Peyer's patch (tissue), 4 donors: ENCODE measurements at regions not wholly inside any gene's neighbourhood (a gene's known extent, or its start where the extent isn't known, plus 50 kb on each side); places are given as distances from the start of the nearest gene placed in this dataset.

ENCODE experiments used
- CTCF ChIP-seq, 6 experiments: fragments of 450-650 bp in 4 of 6; fragments of 200-600 bp in 2 of 6; sonication (generic) in 1 of 6; IDR thresholded peaks; one replicate each; pipeline ENCODE4 v1.5.1; 2017 to 2019; ENCODE audit warnings: antibody characterized with exemption in 6 of 6, mild to moderate bottlenecking in 3 of 6, moderate library complexity in 1 of 6
- POLR2A ChIP-seq, 2 donors: fragments of 450-650 bp; IDR thresholded peaks; one replicate each; pipeline ENCODE4 v1.5.1; 2017; ENCODE audit warnings: antibody characterized with exemption in 2 of 2, mild to moderate bottlenecking in 2 of 2, moderate library complexity in 2 of 2

GRCh38 chr12:114253976-114254778, 151.8 kb downstream of the TBX5 start:
- TF ChIP-seq POLR2A (IDR thresholded peaks at IDR 0.05) (no peak), CTCF (IDR thresholded peaks at IDR 0.05) (no peak)
